ENCODE measurements at regions not wholly inside any gene's neighbourhood (a gene's known extent, or its start where the extent isn't known, plus 50 kb on each side); places are given as distances from the start of the nearest gene placed in this dataset.

GRCh38 chr13:47610687-47611086, 390.4 kb downstream of the SUCLA2 start:
- no peak for DNase-seq

GRCh38 chr13:47603365-47603764, 397.7 kb downstream of the SUCLA2 start:
- no peak for DNase-seq

GRCh38 chr13:47598340-47598911, 402.6 kb downstream of the SUCLA2 start:
- peak; percentile 53 for DNase-seq

- DNase-seq = peak; percentile 61
Observed at GRCh38 chr13:47594833-47595232, 406.2 kb downstream of the SUCLA2 start.

- no peak for DNase-seq
Observed at GRCh38 chr13:47592256-47592655, 408.8 kb downstream of the SUCLA2 start.

GRCh38 chr13:47588676-47589075, 412.4 kb downstream of the SUCLA2 start:
- DNase-seq = no peak

GRCh38 chr13:47572375-47572774, 428.7 kb downstream of the SUCLA2 start:
- DNase-seq = no peak

- DNase-seq = no peak
Observed at GRCh38 chr13:47564041-47564440, 437.0 kb downstream of the SUCLA2 start.

- DNase-seq = no peak
Observed at GRCh38 chr13:47556703-47557102, 444.4 kb downstream of the SUCLA2 start.

GRCh38 chr13:47555235-47555634, 445.8 kb downstream of the SUCLA2 start:
- DNase-seq = no peak

- DNase-seq = no peak
Observed at GRCh38 chr13:47553329-47553977, 447.6 kb downstream of the SUCLA2 start.

GRCh38 chr13:47549219-47549752, 451.8 kb downstream of the SUCLA2 start:
- DNase-seq = no peak

- no peak for DNase-seq
Observed at GRCh38 chr13:47548294-47548840, 452.7 kb downstream of the SUCLA2 start.

- DNase-seq = no peak
Observed at GRCh38 chr13:47546391-47547225, 454.5 kb downstream of the SUCLA2 start.

GRCh38 chr13:47545201-47546024, 455.7 kb downstream of the SUCLA2 start:
- no peak for DNase-seq

GRCh38 chr13:47539317-47539716, 461.8 kb downstream of the SUCLA2 start:
- no peak for DNase-seq

GRCh38 chr13:47523771-47524170, 477.3 kb downstream of the SUCLA2 start:
- no peak for DNase-seq

- DNase-seq = no peak
Observed at GRCh38 chr13:47521890-47522487, 479.1 kb downstream of the SUCLA2 start.

- DNase-seq = no peak
Observed at GRCh38 chr13:47519626-47520025, 481.4 kb downstream of the SUCLA2 start.

GRCh38 chr13:47518530-47518929, 482.5 kb downstream of the SUCLA2 start:
- no peak for DNase-seq

- no peak for DNase-seq
Observed at GRCh38 chr13:47511647-47512046, 489.4 kb downstream of the SUCLA2 start.
